22Rv1 (cell line): ENCODE measurements at regions not wholly inside any gene's neighbourhood (a gene's known extent, or its start where the extent isn't known, plus 50 kb on each side); places are given as distances from the start of the nearest gene placed in this dataset.

Source experiments
- CTCF ChIP-seq: fragments of 450-650 bp; IDR thresholded peaks from 2 replicates; pipeline ENCODE4 v1.5.1; 2017; ENCODE audit warnings: mild to moderate bottlenecking
- ZFX ChIP-seq: fragments of 450-650 bp; IDR thresholded peaks from 2 replicates; pipeline ENCODE4 v1.6.1; 2017; ENCODE audit warnings: antibody characterized with exemption, borderline replicate concordance

DNA sequence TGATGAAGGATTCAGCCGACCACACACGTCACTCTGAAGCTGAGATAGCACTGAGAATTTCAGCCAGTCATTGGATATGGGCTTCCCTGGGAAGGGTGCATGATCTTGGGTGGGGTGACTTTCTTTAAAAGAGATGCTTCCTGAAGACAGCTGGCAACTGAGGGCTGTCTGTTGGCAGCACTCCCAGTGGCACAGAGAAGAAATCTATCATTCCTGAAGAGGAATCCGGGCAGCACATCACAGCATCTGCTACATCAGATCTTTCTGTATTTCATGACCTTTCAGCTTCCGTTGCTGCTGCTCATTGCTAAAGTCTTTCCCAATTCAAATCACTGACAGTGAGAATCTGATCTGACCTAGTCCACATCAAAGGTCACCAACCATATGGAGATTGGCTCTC is 193.8 kb upstream of the RBPJ start:
- TF ChIP-seq CTCF, result no peak
- no peak for TF ChIP-seq ZFX
